D721Med (cell line): ENCODE measurements at regions not wholly inside any gene's neighbourhood (a gene's known extent, or its start where the extent isn't known, plus 50 kb on each side); places are given as distances from the start of the nearest gene placed in this dataset.

Experiments used
- DNase-seq: peaks from one replicate; pipeline ENCODE4 v3.0.0; 2011; ENCODE audit warnings: low spot score; ENCODE audit not compliant: insufficient read length
- FAIRE-seq: peaks from 2 replicates; lab custom pipeline; 2011; peaks lifted over from hg19 to GRCh38; lab: Jason Lieb, UNC
- TF ChIP-seq, protein P1 (sequence below): IDR thresholded peaks from 2 replicates; pipeline ENCODE4 v1.5.1; 2012; ENCODE audit warnings: mild to moderate bottlenecking, control low read depth; ENCODE audit not compliant: insufficient read depth; ENCODE audit errors: missing control alignments

DNA sequence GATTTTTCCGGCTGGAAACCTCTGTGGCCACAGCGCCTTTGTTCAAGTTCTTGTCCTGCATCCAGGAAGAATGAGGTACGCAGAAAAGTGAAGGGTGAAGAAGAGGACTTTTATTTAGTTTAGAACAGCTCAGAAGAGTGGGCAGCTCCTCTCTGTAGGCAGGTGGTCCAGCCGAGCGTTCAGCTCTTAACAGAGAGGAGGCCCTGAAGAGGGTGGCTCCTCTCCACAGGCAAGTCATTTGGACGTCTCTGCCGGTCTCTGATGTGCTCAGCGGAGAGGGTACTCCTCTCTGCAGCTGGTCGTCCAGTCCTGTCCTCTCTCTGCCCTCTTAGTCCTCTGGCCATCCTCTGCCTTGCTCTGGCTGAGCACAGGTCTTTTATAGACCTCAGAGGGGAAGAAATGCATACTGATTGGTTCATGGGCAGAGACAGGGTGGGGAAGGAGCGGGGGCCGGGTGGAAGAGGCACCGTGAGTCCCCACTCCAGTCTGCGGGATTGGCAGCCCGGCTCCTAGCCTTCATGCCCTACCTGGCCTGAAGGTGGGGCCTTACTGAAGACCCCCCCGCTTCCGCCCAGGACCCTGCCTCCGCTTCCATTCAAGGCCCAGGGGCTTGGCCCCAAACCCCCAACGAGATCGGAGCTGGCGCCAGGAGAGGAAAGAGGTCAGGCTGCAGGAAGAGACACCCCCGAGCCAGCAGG, 70.0 kb upstream of the NKD1 start:
- FAIRE-seq (no peak), DNase-seq (no peak)

DNA sequence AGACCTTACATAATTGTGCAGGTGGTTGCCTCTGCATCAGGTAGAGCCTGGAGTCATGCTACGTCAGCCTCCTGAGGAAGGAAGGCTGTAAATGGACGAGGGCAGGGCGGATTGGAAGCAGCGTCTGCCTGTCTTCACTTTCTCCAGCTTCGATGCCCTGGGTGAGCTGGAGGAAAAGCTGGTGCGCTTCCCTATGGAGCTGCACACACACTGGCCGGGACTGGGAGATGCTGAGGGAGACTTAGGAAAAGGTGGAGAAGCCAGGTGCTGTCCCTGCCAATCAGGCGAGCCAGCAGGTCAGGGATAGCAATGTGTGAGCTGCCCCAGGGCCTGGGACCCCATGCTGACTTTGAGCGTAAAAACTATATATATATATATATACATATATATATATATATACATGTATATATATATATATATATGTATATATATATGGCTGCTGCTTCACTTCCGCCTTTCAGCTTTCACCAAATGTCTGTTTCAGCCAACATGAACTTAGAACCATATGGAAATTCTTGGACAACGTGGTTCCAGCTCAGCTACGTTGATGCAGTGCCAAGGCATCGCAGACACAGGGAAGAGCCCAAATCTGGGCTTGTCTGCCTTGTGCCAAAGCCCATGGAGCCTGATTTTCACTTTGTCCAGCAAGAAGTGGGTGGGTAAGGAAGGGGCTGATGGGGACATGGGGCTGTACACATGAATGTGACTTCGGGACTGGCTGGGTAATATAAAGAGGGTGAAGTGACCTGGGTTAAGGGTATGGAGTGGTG, 71.5 kb upstream of the NKD1 start:
- DNase-seq (no peak), FAIRE-seq (no peak)
- TF ChIP-seq, protein P1, sequence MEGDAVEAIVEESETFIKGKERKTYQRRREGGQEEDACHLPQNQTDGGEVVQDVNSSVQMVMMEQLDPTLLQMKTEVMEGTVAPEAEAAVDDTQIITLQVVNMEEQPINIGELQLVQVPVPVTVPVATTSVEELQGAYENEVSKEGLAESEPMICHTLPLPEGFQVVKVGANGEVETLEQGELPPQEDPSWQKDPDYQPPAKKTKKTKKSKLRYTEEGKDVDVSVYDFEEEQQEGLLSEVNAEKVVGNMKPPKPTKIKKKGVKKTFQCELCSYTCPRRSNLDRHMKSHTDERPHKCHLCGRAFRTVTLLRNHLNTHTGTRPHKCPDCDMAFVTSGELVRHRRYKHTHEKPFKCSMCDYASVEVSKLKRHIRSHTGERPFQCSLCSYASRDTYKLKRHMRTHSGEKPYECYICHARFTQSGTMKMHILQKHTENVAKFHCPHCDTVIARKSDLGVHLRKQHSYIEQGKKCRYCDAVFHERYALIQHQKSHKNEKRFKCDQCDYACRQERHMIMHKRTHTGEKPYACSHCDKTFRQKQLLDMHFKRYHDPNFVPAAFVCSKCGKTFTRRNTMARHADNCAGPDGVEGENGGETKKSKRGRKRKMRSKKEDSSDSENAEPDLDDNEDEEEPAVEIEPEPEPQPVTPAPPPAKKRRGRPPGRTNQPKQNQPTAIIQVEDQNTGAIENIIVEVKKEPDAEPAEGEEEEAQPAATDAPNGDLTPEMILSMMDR = no peak

More for the DNA sequence above, 70.0 kb upstream of the NKD1 start:
- TF ChIP-seq, protein P1 = no peak

DNA sequence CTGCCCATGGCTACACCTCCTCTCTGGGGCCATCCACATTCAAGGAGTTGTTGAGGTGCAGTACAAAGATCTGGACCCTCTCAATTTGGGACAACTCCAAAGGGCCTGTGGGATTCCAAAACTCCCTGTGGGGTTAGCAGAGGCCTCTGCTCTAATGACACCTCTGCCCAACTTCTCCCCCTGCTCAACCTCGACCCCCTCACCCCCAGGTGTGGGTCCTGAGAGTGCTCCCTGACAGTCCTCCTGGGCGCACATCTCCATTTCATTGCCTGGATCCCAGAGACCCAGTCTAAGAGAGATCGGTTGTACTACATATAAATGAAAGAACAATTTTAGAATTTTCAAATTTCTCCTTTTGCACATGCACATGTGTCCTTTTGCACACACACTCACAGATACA, 73.0 kb upstream of the NKD1 start:
- FAIRE-seq = no peak
- no peak for DNase-seq
- TF ChIP-seq, protein P1 = no peak

DNA sequence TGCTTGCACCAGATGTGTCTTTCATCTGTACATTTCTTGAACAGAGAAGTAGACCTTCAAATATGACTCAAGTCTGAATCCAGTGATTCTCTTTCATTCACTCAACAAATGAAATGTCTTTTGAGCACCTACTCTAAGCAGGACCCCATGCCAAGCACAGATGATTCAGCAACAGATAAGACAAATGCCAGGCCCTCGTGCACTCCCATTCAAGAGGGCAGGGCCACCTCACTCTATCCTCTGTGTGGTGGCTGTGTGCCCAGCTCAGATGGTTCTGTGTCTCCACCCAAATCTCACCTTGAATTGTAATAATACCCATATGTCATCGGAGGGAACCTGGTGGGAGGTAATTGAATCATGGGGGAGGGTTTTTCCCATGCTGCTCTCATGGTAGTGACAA, 74.1 kb upstream of the NKD1 start:
- DNase-seq = no peak
- FAIRE-seq = no peak
- TF ChIP-seq, protein P1 = no peak

DNA sequence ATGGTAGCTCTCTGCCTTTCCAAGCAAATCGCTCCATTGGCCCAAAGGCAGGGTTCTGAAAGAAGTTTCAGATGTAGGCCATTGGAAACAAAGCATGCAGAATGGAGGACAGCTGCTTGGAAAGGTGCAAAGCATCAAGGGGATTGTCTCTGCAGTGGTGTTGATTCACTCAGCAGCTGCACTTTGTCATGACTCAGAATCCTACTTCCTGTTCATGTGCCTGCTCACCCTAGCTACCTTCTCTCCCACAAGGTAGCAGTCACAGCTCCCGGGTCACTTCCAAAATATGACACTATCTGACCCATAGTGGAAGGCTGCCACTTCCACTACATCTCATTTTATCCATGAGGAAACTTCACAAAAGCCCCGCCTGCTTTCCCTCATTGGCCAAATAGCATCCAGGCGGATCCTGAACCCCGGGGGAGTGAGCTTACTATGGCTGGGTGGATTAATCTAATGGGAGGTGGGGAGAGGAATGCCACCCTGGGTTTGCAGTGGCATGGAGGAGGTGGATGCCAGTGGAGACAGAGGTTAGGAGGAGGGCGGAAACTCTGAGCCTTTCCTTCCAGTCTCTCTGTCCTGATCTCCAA, 74.7 kb upstream of the NKD1 start:
- TF ChIP-seq, protein P1 = no peak
- DNase-seq (no peak), FAIRE-seq (no peak)

DNA sequence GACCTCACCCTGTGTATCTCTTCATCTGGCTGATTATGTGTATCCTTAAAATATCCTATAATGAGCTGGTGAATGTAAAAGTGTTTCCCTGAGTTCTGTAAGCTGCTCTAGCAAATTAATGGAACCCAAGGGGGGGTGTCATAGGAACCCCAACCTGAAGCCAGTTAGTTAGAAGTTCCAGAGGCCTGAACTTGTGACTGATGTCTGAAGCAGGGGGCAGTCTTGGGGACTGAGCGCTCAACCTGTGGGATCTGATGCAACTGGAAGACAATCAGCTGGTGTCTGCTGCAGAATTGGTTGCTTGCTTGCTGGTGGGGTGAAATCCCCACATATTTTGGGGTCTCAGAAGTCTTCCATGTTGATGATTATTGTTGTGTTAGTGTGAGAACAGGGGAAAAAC, 75.7 kb upstream of the NKD1 start:
- TF ChIP-seq, protein P1 = no peak
- DNase-seq = no peak
- FAIRE-seq = no peak
